OCI-LY3 (cell line): ENCODE measurements at regions not wholly inside any gene's neighbourhood (a gene's known extent, or its start where the extent isn't known, plus 50 kb on each side); places are given as distances from the start of the nearest gene placed in this dataset.

Experiments
- CTCF ChIP-seq: fragments of 200-600, 300-600 bp; sonication (generic); IDR thresholded peaks from 2 replicates; pipeline ENCODE4 v1.5.1; 2014; ENCODE audit warnings: antibody characterized with exemption, low read length, low read depth
- EZH2phosphoT487 ChIP-seq: fragments of 200-600 bp; shearing (Covaris generic); IDR thresholded peaks from 2 replicates; pipeline ENCODE4 v1.6.1; 2018; ENCODE audit warnings: antibody characterized with exemption, mixed run types, low read depth

DNA sequence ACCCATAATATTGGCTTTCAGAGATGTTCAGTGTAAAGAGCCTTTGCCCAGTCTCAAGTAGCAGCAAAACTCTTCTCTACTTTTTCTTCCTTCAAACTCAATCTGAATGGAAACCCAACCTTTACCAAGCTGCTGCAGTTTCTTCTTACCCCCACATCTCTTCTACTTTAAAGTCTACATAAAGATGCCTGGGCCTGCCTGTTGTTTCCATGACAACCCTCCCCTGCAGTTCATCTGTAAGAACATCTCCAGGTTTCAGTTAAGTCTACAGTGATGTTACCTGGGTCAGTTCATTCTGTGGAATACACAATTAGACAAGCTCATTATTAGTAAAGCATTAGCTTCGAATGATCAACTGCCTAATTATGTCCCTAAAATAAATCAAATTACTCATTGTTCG lies 81.4 kb downstream of the SPANXN3 start:
- TF ChIP-seq CTCF (no peak), EZH2phosphoT487 (no peak)
